ENCODE measurements at regions not wholly inside any gene's neighbourhood (a gene's known extent, or its start where the extent isn't known, plus 50 kb on each side); places are given as distances from the start of the nearest gene placed in this dataset.

- TF ChIP-seq, protein P1, sequence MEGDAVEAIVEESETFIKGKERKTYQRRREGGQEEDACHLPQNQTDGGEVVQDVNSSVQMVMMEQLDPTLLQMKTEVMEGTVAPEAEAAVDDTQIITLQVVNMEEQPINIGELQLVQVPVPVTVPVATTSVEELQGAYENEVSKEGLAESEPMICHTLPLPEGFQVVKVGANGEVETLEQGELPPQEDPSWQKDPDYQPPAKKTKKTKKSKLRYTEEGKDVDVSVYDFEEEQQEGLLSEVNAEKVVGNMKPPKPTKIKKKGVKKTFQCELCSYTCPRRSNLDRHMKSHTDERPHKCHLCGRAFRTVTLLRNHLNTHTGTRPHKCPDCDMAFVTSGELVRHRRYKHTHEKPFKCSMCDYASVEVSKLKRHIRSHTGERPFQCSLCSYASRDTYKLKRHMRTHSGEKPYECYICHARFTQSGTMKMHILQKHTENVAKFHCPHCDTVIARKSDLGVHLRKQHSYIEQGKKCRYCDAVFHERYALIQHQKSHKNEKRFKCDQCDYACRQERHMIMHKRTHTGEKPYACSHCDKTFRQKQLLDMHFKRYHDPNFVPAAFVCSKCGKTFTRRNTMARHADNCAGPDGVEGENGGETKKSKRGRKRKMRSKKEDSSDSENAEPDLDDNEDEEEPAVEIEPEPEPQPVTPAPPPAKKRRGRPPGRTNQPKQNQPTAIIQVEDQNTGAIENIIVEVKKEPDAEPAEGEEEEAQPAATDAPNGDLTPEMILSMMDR (IDR thresholded peaks at IDR 0.05), result no peak
- no peak for TF ChIP-seq POLR2A (IDR thresholded peaks at IDR 0.05)
Observed at GRCh38 chrX:145677109-145677817, 140.4 kb upstream of the SLITRK2 start.
